ENCODE measurements at regions not wholly inside any gene's neighbourhood (a gene's known extent, or its start where the extent isn't known, plus 50 kb on each side); places are given as distances from the start of the nearest gene placed in this dataset.
"Not testable (repeated sequence)": the region's sequence is repeated elsewhere in the genome, so short reads cannot be mapped to it uniquely, and the experiment has no call there.

GRCh38 chr10:70990156-70990555, 101.8 kb upstream of the PCBD1 start:
- DNase-seq (ENCODE audit: low spot score) = not testable (repeated sequence)

- DNase-seq (ENCODE audit: low spot score) = no peak
These were observed 102.3 kb upstream of the PCBD1 start for GRCh38 chr10:70990681-70991080.

- DNase-seq (ENCODE audit: low spot score) = no peak
These were observed 103.1 kb upstream of the PCBD1 start for GRCh38 chr10:70991140-70992124.

GRCh38 chr10:70992436-70992835, 104.1 kb upstream of the PCBD1 start:
- no peak for DNase-seq (ENCODE audit: low spot score)

GRCh38 chr10:70993051-70993450, 104.7 kb upstream of the PCBD1 start:
- no peak for DNase-seq (ENCODE audit: low spot score)

GRCh38 chr10:70996549-70996948, 108.2 kb upstream of the PCBD1 start:
- DNase-seq (ENCODE audit: low spot score) = no peak

GRCh38 chr10:70997236-70997635, 108.9 kb upstream of the PCBD1 start:
- DNase-seq (ENCODE audit: low spot score) = no peak

- DNase-seq (ENCODE audit: low spot score) = no peak
These were observed 109.7 kb upstream of the PCBD1 start for GRCh38 chr10:70998086-70998485.

GRCh38 chr10:71001470-71001869, 113.1 kb upstream of the PCBD1 start:
- DNase-seq (ENCODE audit: low spot score) = no peak

GRCh38 chr10:71004176-71005075, 116.1 kb upstream of the PCBD1 start:
- no peak for DNase-seq (ENCODE audit: low spot score)

GRCh38 chr10:71005337-71006305, 117.3 kb upstream of the PCBD1 start:
- DNase-seq (ENCODE audit: low spot score) = no peak

GRCh38 chr10:71006506-71006905, 118.1 kb upstream of the PCBD1 start:
- DNase-seq (ENCODE audit: low spot score) = peak; percentile 66

- no peak for DNase-seq (ENCODE audit: low spot score)
These were observed 119.2 kb upstream of the PCBD1 start for GRCh38 chr10:71007516-71007915.

GRCh38 chr10:71008150-71008549, 119.8 kb upstream of the PCBD1 start:
- no peak for DNase-seq (ENCODE audit: low spot score)

GRCh38 chr10:71009126-71009525, 120.8 kb upstream of the PCBD1 start:
- no peak for DNase-seq (ENCODE audit: low spot score)

- no peak for DNase-seq (ENCODE audit: low spot score)
These were observed 122.4 kb upstream of the PCBD1 start for GRCh38 chr10:71010730-71011129.

- DNase-seq (ENCODE audit: low spot score) = no peak
These were observed 122.8 kb upstream of the PCBD1 start for GRCh38 chr10:71011141-71011540.

- no peak for DNase-seq (ENCODE audit: low spot score)
These were observed 125.8 kb upstream of the PCBD1 start for GRCh38 chr10:71014021-71014805.

- no peak for DNase-seq (ENCODE audit: low spot score)
These were observed 127.3 kb upstream of the PCBD1 start for GRCh38 chr10:71015674-71016073.

GRCh38 chr10:71020061-71020460, 131.7 kb upstream of the PCBD1 start:
- not testable (repeated sequence) for DNase-seq (ENCODE audit: low spot score)

GRCh38 chr10:71021402-71021801, 133.0 kb upstream of the PCBD1 start:
- no peak for DNase-seq (ENCODE audit: low spot score)

All from ecto neural progenitor cell (in vitro differentiated cells).